Fibroblast of the aortic adventitia (primary cell): ENCODE measurements at regions not wholly inside any gene's neighbourhood (a gene's known extent, or its start where the extent isn't known, plus 50 kb on each side); places are given as distances from the start of the nearest gene placed in this dataset.

Source experiments
- DNase-seq: peaks from one replicate; pipeline ENCODE4 v3.0.0-alpha.2; 2010; ENCODE audit warnings: low read depth
- H3K4me3 ChIP-seq: 2 replicates; pipeline ENCODE4 v1.5.1; 2011; ENCODE audit warnings: low read depth, mild to moderate bottlenecking, control low read depth, low read length, moderate library complexity
- CTCF ChIP-seq: IDR thresholded peaks from 2 replicates; pipeline ENCODE4 v1.5.1; 2011; ENCODE audit warnings: mild to moderate bottlenecking, low read length, control low read depth, inconsistent platforms; ENCODE audit not compliant: insufficient read depth

GRCh38 chr10:44458671-44459413 is 73.9 kb upstream of the CXCL12 start:
- H3K4me3 ChIP-seq: no peak overlapping the region
- no peak for DNase-seq
- TF ChIP-seq CTCF: no peak

GRCh38 chr10:44459671-44460070 is 74.8 kb upstream of the CXCL12 start:
- DNase-seq: no peak
- TF ChIP-seq CTCF: no peak
- no peak overlapping the region for H3K4me3 ChIP-seq

- TF ChIP-seq CTCF: no peak
- no peak overlapping the region for H3K4me3 ChIP-seq
- peak; percentile 88 for DNase-seq
These were observed 75.5 kb upstream of the CXCL12 start for GRCh38 chr10:44460416-44460815.

GRCh38 chr10:44462338-44462914 is 77.5 kb upstream of the CXCL12 start:
- DNase-seq: peak; percentile 17

GRCh38 chr10:44463511-44464121 is 78.7 kb upstream of the CXCL12 start:
- TF ChIP-seq CTCF: peak; percentile 44
- no peak overlapping the region for H3K4me3 ChIP-seq
- DNase-seq: peak; percentile 95

More at GRCh38 chr10:44462338-44462914, 77.5 kb upstream of the CXCL12 start:
- TF ChIP-seq CTCF: no peak
- H3K4me3 ChIP-seq: no peak overlapping the region

GRCh38 chr10:44464503-44464902 is 79.6 kb upstream of the CXCL12 start:
- DNase-seq: peak; percentile 18
- H3K4me3 ChIP-seq: no peak overlapping the region
- TF ChIP-seq CTCF: peak; percentile 36
